ENCODE measurements at regions not wholly inside any gene's neighbourhood (a gene's known extent, or its start where the extent isn't known, plus 50 kb on each side); places are given as distances from the start of the nearest gene placed in this dataset.

DNA sequence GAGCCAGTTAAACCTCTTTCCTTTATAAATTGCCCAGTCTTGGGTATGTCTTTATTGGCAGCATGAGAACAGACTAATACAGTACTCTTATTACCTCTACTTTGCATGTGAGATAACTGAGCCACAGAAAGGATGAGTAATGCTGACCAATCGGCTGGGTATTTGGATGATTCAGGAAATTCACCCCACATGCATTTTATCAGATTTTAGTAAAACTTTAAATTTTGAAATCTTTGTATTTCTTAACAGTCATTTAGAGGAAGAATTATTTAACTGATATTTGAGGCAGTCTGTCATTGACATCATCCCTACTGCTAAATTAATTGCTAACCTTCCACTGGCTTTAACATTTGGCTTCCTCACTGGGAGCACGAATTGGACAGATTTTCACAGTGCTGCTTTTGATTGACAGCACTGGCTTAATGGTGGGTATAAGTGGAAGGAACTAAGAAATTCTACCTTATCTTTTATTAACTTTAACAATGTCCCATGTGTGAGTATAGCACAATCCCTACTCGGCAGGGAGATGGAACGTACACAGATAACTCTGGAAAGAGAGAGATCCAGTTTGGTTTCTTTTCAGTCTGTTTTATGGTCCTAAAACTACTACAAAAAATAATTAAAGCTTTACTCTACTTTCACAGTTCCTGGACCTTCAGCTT lies 261.0 kb downstream of the DACT1 start:
- TF ChIP-seq EZH2phosphoT487 (IDR thresholded peaks at IDR 0.05) (no peak), EZH2 (IDR thresholded peaks at IDR 0.05) (no peak), CTCF (IDR thresholded peaks at IDR 0.05) (no peak)
- Histone ChIP-seq H3K4me3 (no peak overlapping the region), H3K4me1 (peaks cover 7% of the 10 kb centered on the region), H3K27ac (no peak overlapping the region), H3F3A (ENCODE audit: low read depth) (no peaks in the 10 kb centered on the region), H3K9me3 (ENCODE audit: low read depth) (no peaks in the 10 kb centered on the region), H3K36me3 (no peaks in the 10 kb centered on the region), H3K79me2 (ENCODE audit: low read depth) (no peaks in the 10 kb centered on the region), H3K27me3 (no peaks in the 10 kb centered on the region), H2AFZ (replicated peaks) (no peak overlapping the region), H3K9ac (no peak overlapping the region), H4K20me1 (ENCODE audit: low read depth) (no peaks in the 10 kb centered on the region), H3K4me2 (no peak overlapping the region)
- no peak overlapping the region for H3K27ac Mint-ChIP-seq
- H3K36me3 Mint-ChIP-seq: no peaks in the 10 kb centered on the region
- H3K4me1 Mint-ChIP-seq: no peaks in the 10 kb centered on the region
- no peaks in the 10 kb centered on the region for H3K27me3 Mint-ChIP-seq (ENCODE audit: insufficient read depth, low read depth)
- H3K4me3 Mint-ChIP-seq: no peak overlapping the region
- H3K9me3 Mint-ChIP-seq: peaks cover 6% of the 10 kb centered on the region
- no peak for DNase-seq (ENCODE audit: low spot score)

GRCh38 chr14:58899317-58899713 lies 261.6 kb downstream of the DACT1 start:
- H3K4me1 Mint-ChIP-seq: no peaks in the 10 kb centered on the region
- Histone ChIP-seq H3K27me3 (no peaks in the 10 kb centered on the region), H3K27ac (no peak overlapping the region), H3K9ac (no peak overlapping the region), H3K79me2 (ENCODE audit: low read depth) (no peaks in the 10 kb centered on the region), H3K4me1 (peaks cover 7% of the 10 kb centered on the region), H4K20me1 (ENCODE audit: low read depth) (no peaks in the 10 kb centered on the region), H3K4me3 (no peak overlapping the region), H2AFZ (replicated peaks) (no peak overlapping the region), H3K36me3 (no peaks in the 10 kb centered on the region), H3F3A (ENCODE audit: low read depth) (no peaks in the 10 kb centered on the region), H3K4me2 (no peak overlapping the region), H3K9me3 (ENCODE audit: low read depth) (no peaks in the 10 kb centered on the region)
- H3K27ac Mint-ChIP-seq: no peak overlapping the region
- DNase-seq (ENCODE audit: low spot score): no peak
- TF ChIP-seq EZH2phosphoT487 (IDR thresholded peaks at IDR 0.05) (no peak), CTCF (IDR thresholded peaks at IDR 0.05) (no peak), EZH2 (IDR thresholded peaks at IDR 0.05) (no peak)
- peaks cover 6% of the 10 kb centered on the region for H3K9me3 Mint-ChIP-seq
- H3K36me3 Mint-ChIP-seq: no peaks in the 10 kb centered on the region
- no peak overlapping the region for H3K4me3 Mint-ChIP-seq
- no peaks in the 10 kb centered on the region for H3K27me3 Mint-ChIP-seq (ENCODE audit: insufficient read depth, low read depth)

GRCh38 chr14:58901826-58902225 lies 264.1 kb downstream of the DACT1 start:
- Histone ChIP-seq H3K36me3 (no peaks in the 10 kb centered on the region), H3K79me2 (ENCODE audit: low read depth) (no peaks in the 10 kb centered on the region), H3K9ac (no peak overlapping the region), H4K20me1 (ENCODE audit: low read depth) (no peaks in the 10 kb centered on the region), H2AFZ (replicated peaks) (no peak overlapping the region), H3K4me3 (no peak overlapping the region), H3K27ac (no peak overlapping the region), H3K9me3 (ENCODE audit: low read depth) (no peaks in the 10 kb centered on the region), H3K4me2 (no peak overlapping the region), H3K27me3 (no peaks in the 10 kb centered on the region), H3K4me1 (no peaks in the 10 kb centered on the region), H3F3A (ENCODE audit: low read depth) (no peaks in the 10 kb centered on the region)
- no peak overlapping the region for H3K4me3 Mint-ChIP-seq
- no peak overlapping the region for H3K27ac Mint-ChIP-seq
- no peak for DNase-seq (ENCODE audit: low spot score)
- TF ChIP-seq EZH2 (IDR thresholded peaks at IDR 0.05) (no peak), EZH2phosphoT487 (IDR thresholded peaks at IDR 0.05) (no peak)
- H3K4me1 Mint-ChIP-seq: no peaks in the 10 kb centered on the region
- no peaks in the 10 kb centered on the region for H3K27me3 Mint-ChIP-seq (ENCODE audit: insufficient read depth, low read depth)
- H3K9me3 Mint-ChIP-seq: peaks cover 6% of the 10 kb centered on the region
- H3K36me3 Mint-ChIP-seq: no peaks in the 10 kb centered on the region

- Mint-ChIP-seq H3K27ac (no peak overlapping the region), H3K4me3 (no peak overlapping the region), H3K9me3 (peaks cover 6% of the 10 kb centered on the region), H3K27me3 (ENCODE audit: insufficient read depth, low read depth) (no peaks in the 10 kb centered on the region), H3K4me1 (no peaks in the 10 kb centered on the region), H3K36me3 (no peaks in the 10 kb centered on the region)
- Histone ChIP-seq H3K4me1 (no peaks in the 10 kb centered on the region), H2AFZ (replicated peaks) (no peak overlapping the region), H4K20me1 (ENCODE audit: low read depth) (no peaks in the 10 kb centered on the region), H3K9me3 (ENCODE audit: low read depth) (no peaks in the 10 kb centered on the region), H3K27ac (no peak overlapping the region), H3K79me2 (ENCODE audit: low read depth) (no peaks in the 10 kb centered on the region), H3K4me2 (no peak overlapping the region), H3K36me3 (no peaks in the 10 kb centered on the region), H3K27me3 (no peaks in the 10 kb centered on the region), H3K9ac (no peak overlapping the region), H3F3A (ENCODE audit: low read depth) (no peaks in the 10 kb centered on the region), H3K4me3 (no peak overlapping the region)
- DNase-seq (ENCODE audit: low spot score): no peak
- TF ChIP-seq EZH2 (IDR thresholded peaks at IDR 0.05) (no peak), CTCF (IDR thresholded peaks at IDR 0.05) (no peak), EZH2phosphoT487 (IDR thresholded peaks at IDR 0.05) (no peak)
Measured at GRCh38 chr14:58904776-58905175, 267.0 kb downstream of the DACT1 start.

Data from neural progenitor cell (in vitro differentiated cells).